GM10266 (cell line): ENCODE measurements at regions not wholly inside any gene's neighbourhood (a gene's known extent, or its start where the extent isn't known, plus 50 kb on each side); places are given as distances from the start of the nearest gene placed in this dataset.

Source experiments
- DNase-seq: peaks from one replicate; pipeline ENCODE4 v3.0.0; 2012; ENCODE audit errors: extremely low spot score
- TF ChIP-seq, protein P1 (sequence below): IDR thresholded peaks from 2 replicates; pipeline ENCODE4 v1.5.1; 2012; ENCODE audit warnings: mild to moderate bottlenecking, low read depth; ENCODE audit not compliant: control insufficient read depth, insufficient read depth; ENCODE audit errors: missing control alignments

DNA sequence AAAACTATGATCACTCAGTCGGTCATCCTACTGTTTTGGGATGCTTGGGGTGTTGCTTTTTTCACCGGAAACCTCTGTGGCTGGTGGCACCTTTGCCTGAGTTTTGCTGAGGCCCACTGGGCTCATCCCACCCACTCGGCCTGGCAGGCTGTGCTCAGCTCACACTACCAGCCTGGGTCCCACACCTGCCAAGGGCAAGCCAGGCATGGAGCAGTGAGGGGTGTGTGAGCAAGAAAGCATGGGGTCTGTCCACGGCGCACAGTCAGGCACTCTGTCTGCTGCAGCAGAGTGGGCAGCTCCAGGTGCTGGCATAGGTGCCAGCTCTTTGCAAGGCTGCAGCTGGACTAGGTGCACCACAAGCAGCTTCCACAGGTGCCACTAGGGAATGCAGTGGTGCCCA, 91.7 kb downstream of the TBXT start:
- no peak for DNase-seq
- TF ChIP-seq, protein P1, sequence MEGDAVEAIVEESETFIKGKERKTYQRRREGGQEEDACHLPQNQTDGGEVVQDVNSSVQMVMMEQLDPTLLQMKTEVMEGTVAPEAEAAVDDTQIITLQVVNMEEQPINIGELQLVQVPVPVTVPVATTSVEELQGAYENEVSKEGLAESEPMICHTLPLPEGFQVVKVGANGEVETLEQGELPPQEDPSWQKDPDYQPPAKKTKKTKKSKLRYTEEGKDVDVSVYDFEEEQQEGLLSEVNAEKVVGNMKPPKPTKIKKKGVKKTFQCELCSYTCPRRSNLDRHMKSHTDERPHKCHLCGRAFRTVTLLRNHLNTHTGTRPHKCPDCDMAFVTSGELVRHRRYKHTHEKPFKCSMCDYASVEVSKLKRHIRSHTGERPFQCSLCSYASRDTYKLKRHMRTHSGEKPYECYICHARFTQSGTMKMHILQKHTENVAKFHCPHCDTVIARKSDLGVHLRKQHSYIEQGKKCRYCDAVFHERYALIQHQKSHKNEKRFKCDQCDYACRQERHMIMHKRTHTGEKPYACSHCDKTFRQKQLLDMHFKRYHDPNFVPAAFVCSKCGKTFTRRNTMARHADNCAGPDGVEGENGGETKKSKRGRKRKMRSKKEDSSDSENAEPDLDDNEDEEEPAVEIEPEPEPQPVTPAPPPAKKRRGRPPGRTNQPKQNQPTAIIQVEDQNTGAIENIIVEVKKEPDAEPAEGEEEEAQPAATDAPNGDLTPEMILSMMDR: no peak

DNA sequence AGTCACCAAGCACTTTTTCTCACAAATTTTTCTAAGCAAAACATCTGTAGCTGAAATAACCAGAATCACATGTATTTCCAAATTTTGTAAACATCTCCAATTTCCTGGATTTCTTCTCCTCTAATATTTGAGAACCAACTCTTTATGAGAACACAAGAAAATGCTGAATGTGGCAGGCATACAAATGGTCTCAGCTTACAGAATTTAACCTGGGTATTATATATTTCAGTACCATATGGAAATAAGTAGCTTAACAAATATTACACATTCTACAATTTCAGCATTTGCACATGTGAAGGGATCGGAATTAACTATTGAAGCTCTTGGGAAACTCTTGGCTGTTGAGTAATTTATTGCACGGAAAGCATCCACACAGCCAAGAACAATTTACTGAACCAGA, 92.5 kb downstream of the TBXT start:
- DNase-seq: no peak
- TF ChIP-seq, protein P1: no peak

DNA sequence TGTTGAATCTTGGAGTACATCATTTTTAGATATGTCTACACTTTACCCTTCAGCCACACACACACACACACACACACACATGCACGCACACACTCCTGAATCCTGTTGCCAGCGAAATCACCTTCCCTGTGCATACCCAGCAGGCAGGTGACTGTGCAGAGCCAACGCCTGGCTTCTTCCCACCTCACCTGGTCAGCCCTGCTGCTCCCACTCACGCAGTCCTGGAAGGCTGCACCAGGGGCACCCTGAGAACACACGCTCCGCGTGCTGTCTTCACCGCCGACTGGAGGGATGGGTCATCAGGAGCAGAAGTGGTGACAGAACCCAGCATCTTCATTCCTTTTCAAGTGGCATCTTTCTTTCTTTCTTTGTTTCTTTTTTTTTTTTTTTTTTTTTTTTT, 94.6 kb downstream of the TBXT start:
- TF ChIP-seq, protein P1: no peak
- DNase-seq: no peak

DNA sequence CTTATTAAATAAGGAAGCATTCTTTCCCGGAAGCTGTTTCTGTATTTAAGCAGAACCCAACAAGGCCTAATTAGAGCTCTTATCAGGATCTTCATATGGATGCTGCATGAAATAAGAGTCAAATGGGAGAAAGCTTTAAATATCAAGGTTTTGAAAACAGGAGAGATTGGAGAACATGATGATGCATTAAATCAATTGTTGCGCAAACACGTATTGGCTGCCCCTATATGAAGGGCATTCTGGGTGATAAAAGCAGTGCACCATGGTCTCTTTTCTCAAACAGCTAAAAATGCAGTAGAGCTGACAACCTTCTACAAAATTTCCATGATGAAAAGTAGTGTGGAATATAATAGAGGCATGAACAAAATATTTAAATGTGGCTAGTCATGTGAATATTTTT, 98.9 kb downstream of the TBXT start:
- TF ChIP-seq, protein P1: no peak
- DNase-seq: no peak

DNA sequence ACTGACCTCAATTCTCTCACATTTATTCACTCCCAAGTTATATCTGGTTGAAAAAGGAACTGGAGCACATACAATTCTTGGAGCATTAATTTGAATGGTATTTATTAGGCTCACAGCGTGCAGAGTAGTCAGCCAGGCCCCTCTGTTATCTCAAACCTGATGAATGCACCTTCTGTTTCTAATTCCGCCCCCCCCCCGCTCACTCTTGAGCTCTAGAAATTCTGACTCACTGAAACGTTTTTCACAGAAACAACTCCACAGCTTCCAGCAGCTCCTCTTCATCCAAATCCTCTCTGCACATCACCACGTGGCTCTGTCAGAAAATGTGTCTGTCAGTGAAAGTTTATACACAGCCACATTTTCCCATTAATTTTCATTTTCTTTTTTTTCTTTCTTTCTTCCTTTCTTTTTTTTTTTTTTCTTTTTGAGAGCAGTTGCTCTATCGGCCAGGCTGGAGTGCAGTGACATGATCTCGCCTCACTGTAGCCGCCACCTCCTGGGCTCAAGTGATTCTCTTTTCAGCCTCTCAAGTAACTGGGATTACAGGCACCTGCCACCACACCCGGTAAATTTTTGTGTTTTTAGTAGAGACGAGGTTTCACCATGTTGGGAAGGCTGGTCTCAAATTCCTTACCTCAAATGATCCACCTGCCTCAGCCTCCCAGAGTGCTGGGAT, 109.4 kb downstream of the TBXT start:
- no peak for DNase-seq
- TF ChIP-seq, protein P1: no peak

DNA sequence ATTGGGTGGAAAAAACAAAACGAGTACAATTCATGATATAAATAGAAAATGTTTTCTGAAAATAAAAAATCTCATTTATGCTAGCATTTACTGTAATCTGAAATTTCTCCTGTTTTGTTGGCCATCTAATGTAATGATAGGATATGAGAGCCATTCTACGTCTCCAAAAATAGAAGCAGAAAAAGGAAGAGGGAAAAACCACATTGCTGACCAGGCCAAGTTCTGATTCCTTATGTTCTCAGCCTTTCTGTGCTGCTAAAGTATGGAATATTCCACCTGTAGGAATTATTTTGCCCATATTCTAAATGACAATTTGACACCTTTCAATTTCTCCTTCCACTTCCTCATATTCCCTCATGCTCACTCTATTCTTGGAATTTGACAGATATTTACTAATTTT, 110.2 kb downstream of the TBXT start:
- DNase-seq: no peak
- TF ChIP-seq, protein P1: no peak

DNA sequence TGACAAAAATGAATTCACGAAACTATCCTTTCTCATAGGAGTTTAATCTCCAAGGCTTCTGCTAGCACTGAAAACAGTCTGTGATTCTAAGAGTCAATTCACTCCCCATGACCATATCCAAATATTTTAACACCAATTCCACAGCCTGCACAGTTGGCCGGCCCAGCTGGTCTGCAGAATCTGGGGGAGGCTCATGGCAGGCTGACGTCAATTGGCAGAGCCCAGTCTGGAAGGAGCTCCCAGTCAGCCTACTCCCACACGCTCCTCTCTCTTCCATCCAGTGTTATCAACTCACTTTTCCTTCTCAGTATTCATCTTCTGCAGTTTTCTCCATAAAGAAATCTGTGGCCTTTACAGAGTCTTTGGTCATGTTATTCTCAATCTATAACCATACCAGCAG, 111.0 kb downstream of the TBXT start:
- DNase-seq: no peak
- TF ChIP-seq, protein P1: no peak
